Gastroesophageal sphincter (tissue), 3 donors: ENCODE measurements at regions not wholly inside any gene's neighbourhood (a gene's known extent, or its start where the extent isn't known, plus 50 kb on each side); places are given as distances from the start of the nearest gene placed in this dataset.
"Not testable (repeated sequence)": the region's sequence is repeated elsewhere in the genome, so short reads cannot be mapped to it uniquely, and the experiment has no call there.

Source experiments
- EP300 ChIP-seq: sonication (generic); formaldehyde crosslinking; IDR thresholded peaks from one replicate; pipeline ENCODE4 v1.6.1; 2017; ENCODE audit warnings: antibody characterized with exemption, mild to moderate bottlenecking
- POLR2A ChIP-seq, 2 donors: fragments of 450-650 bp; IDR thresholded peaks; one replicate each; pipeline ENCODE4 v1.6.1; 2017; ENCODE audit warnings: antibody characterized with exemption in 2 of 2, mild to moderate bottlenecking in 2 of 2, moderate library complexity in 1 of 2
- POLR2AphosphoS5 ChIP-seq: sonication (generic); formaldehyde crosslinking; IDR thresholded peaks from one replicate; pipeline ENCODE4 v1.6.1; 2017; ENCODE audit warnings: antibody characterized with exemption
- TF ChIP-seq, protein P1 (sequence below), 4 experiments: fragments of 200-600 bp in 2 of 4; fragments of 450-650 bp in 2 of 4; sonication (generic) in 1 of 4; IDR thresholded peaks; one replicate each; pipeline ENCODE4 v1.5.1; 2017 to 2019; ENCODE audit warnings: antibody characterized with exemption in 4 of 4, mild to moderate bottlenecking in 2 of 4, moderate library complexity in 2 of 4

- TF ChIP-seq, protein P1, sequence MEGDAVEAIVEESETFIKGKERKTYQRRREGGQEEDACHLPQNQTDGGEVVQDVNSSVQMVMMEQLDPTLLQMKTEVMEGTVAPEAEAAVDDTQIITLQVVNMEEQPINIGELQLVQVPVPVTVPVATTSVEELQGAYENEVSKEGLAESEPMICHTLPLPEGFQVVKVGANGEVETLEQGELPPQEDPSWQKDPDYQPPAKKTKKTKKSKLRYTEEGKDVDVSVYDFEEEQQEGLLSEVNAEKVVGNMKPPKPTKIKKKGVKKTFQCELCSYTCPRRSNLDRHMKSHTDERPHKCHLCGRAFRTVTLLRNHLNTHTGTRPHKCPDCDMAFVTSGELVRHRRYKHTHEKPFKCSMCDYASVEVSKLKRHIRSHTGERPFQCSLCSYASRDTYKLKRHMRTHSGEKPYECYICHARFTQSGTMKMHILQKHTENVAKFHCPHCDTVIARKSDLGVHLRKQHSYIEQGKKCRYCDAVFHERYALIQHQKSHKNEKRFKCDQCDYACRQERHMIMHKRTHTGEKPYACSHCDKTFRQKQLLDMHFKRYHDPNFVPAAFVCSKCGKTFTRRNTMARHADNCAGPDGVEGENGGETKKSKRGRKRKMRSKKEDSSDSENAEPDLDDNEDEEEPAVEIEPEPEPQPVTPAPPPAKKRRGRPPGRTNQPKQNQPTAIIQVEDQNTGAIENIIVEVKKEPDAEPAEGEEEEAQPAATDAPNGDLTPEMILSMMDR (IDR thresholded peaks at IDR 0.05): not testable (repeated sequence)
- TF ChIP-seq POLR2AphosphoS5; POLR2A (IDR thresholded peaks at IDR 0.05); EP300: not testable (repeated sequence)
Measured at GRCh38 chr1:149320971-149321731, 153.7 kb upstream of the NBPF19 start.
